SK-N-SH (cell line): ENCODE measurements at regions not wholly inside any gene's neighbourhood (a gene's known extent, or its start where the extent isn't known, plus 50 kb on each side); places are given as distances from the start of the nearest gene placed in this dataset.
"Not testable (repeated sequence)": the region's sequence is repeated elsewhere in the genome, so short reads cannot be mapped to it uniquely, and the experiment has no call there.

ENCODE experiments used
- CTCF ChIA-PET: fragments of 300-600, 350-600 bp; formaldehyde crosslinking; extraction: SDS; loops from one replicate; lab custom pipeline; 2021; lab: Yijun Ruan, JAX
- POLR2A ChIA-PET: fragments of 350-600 bp; sonication (Branson Sonifier 250); formaldehyde crosslinking; extraction: SDS; loops from one replicate; lab custom pipeline; 2020; ENCODE audit warnings: antibody characterized with exemption, inconsistent platforms; lab: Yijun Ruan, JAX
- DNase-seq: peaks from one replicate; pipeline ENCODE4 v3.0.0; 2012
- H2AFZ ChIP-seq: fragments of 200-600 bp; sonication (generic); 2 replicates; pipeline ENCODE4 v1.8.1; 2016; ENCODE audit warnings: antibody characterized with exemption, mild to moderate bottlenecking, low read depth
- H3F3A ChIP-seq: fragments of 200-600 bp; sonication (generic); replicated peaks from 2 replicates; pipeline ENCODE3; 2016; ENCODE audit warnings: antibody characterized with exemption, mild to moderate bottlenecking; ENCODE audit not compliant: insufficient read depth
- H3K27ac ChIP-seq, 2 experiments: fragments of 200-500 bp in 1 of 2; fragments of 200-600 bp in 1 of 2; sonication (Bioruptor generic) in 1 of 2; sonication (generic), shearing (Covaris generic) in 1 of 2; 2 replicates each; pipeline versions ENCODE4 v1.5.1 to v1.6.1; 2014 to 2016; ENCODE audit warnings: low read depth in 2 of 2, inconsistent platforms in 1 of 2, low read length in 1 of 2, mild to moderate bottlenecking in 1 of 2, mixed read lengths in 1 of 2
- H3K27me3 ChIP-seq: fragments of 200-600 bp; sonication (generic), shearing (Covaris generic); 2 replicates; pipeline ENCODE4 v1.6.1; 2016; ENCODE audit warnings: mixed run types; ENCODE audit not compliant: insufficient read depth
- H3K36me3 ChIP-seq, 2 experiments: fragments of 200-500 bp in 1 of 2; fragments of 200-600 bp in 1 of 2; sonication (Bioruptor generic) in 1 of 2; sonication (generic) in 1 of 2; replicated peaks in 1 of 2; 2 replicates each; pipeline versions ENCODE3 to v1.5.1; 2014 to 2016; ENCODE audit warnings: low read length in 1 of 2, mild to moderate bottlenecking in 1 of 2; ENCODE audit not compliant: insufficient read depth in 2 of 2, control insufficient read depth in 1 of 2
- H3K4me1 ChIP-seq, 2 experiments: fragments of 200-500 bp in 1 of 2; fragments of 200-600 bp in 1 of 2; sonication (Bioruptor generic) in 1 of 2; sonication (generic), shearing (Covaris generic) in 1 of 2; 2 replicates each; pipeline versions ENCODE4 v1.5.1 to v1.6.1; 2014 to 2016; ENCODE audit warnings: low read depth in 1 of 2, low read length in 1 of 2, mixed run types in 1 of 2; ENCODE audit not compliant: insufficient read depth in 2 of 2, control insufficient read depth in 1 of 2
- H3K4me2 ChIP-seq: fragments of 200-600 bp; sonication (generic), shearing (Covaris generic); 2 replicates; pipeline ENCODE4 v1.6.1; 2017; ENCODE audit warnings: mixed run types
- H3K4me3 ChIP-seq, 2 experiments: fragments of 200-500 bp in 1 of 2; fragments of 200-600 bp in 1 of 2; sonication (Bioruptor generic) in 1 of 2; sonication (generic), shearing (Covaris generic) in 1 of 2; 2 replicates each; pipeline versions ENCODE4 v1.5.1 to v1.8.1; 2014 to 2016; ENCODE audit warnings: low read depth in 2 of 2, inconsistent platforms in 1 of 2, low read length in 1 of 2, mild to moderate bottlenecking in 1 of 2, mixed read lengths in 1 of 2, moderate library complexity in 1 of 2
- H3K79me2 ChIP-seq: fragments of 200-600 bp; sonication (generic); 2 replicates; pipeline ENCODE4 v1.8.1; 2017; ENCODE audit warnings: mild to moderate bottlenecking; ENCODE audit not compliant: insufficient read depth
- H3K9ac ChIP-seq: fragments of 200-600 bp; sonication (generic); 2 replicates; pipeline ENCODE4 v1.6.1; 2017; ENCODE audit warnings: mixed run types
- H3K9me2 ChIP-seq: fragments of 200-600 bp; sonication (generic); 2 replicates; pipeline ENCODE4 v1.6.1; 2017; ENCODE audit warnings: mixed run types
- H3K9me3 ChIP-seq: fragments of 200-600 bp; sonication (generic); 2 replicates; pipeline ENCODE4 v1.6.1; 2017; ENCODE audit warnings: mixed run types, mild to moderate bottlenecking, moderate library complexity
- H4K20me1 ChIP-seq: fragments of 200-600 bp; sonication (generic); 2 replicates; pipeline ENCODE4 v1.6.1; 2017; ENCODE audit warnings: mild to moderate bottlenecking, mixed run types; ENCODE audit not compliant: insufficient read depth
- WGBS: methylation state at CpG from one replicate; pipeline ENCODE4 v1.1.6; 2017; ENCODE audit warnings: low lambda C conversion rate; 5-methylcytosine and 5-hydroxymethylcytosine counted together

DNA sequence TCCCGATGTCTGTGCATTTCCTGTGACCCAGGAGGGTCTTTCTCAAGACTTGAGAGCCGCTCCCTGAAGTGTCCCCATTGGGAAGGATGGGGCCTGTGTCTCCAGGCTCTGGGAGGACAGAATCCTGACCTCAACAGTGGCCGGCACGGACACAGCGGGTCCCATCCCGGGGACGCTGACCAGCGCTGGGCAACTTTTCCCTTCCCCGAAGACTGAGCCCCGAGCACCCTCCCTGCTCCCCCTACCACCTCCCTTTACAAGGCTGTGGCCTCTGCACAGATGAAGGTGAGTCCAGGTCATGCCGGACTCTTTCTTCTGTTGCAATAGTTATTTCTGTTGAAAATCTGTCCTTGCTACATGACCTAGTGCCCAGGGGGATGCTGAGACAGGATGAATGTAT is 135.7 kb downstream of the TMEM121 start:
- H3K27me3 ChIP-seq, H2AFZ ChIP-seq, H4K20me1 ChIP-seq, H3K9ac ChIP-seq, H3K27ac ChIP-seq, H3K4me2 ChIP-seq, H3K4me1 ChIP-seq, H3K4me3 ChIP-seq, H3K79me2 ChIP-seq, DNase-seq, H3K9me3 ChIP-seq, H3F3A ChIP-seq, H3K36me3 ChIP-seq, H3K9me2 ChIP-seq, CTCF ChIA-PET, POLR2A ChIA-PET: not testable (repeated sequence)
- 40% methylated on average over 11 of the region's 11 CpGs for WGBS

DNA sequence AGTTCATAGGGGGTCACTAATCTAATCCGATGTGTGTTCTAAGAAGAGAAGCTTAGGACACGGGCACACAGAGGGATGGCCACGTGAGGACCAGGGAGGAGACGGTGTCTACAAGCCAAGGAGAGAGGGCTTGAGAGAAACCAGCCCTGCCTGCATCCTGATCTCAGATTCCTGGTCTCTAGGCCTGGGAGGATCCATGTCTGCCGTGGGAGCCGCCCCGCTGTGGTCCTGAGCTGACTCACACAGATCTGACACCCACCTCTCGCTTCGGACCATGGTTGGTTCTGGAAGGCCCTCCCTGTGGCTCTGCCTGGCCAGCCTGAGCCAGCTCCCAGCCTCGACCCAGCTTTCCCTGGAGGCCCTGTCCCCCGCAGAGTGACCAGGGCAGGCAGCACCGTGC is 136.2 kb downstream of the TMEM121 start:
- H3K9ac ChIP-seq, H3K4me3 ChIP-seq, DNase-seq, H4K20me1 ChIP-seq, H3K4me1 ChIP-seq, CTCF ChIA-PET, H3K27me3 ChIP-seq, H3K9me3 ChIP-seq, H3F3A ChIP-seq, H2AFZ ChIP-seq, H3K27ac ChIP-seq, H3K79me2 ChIP-seq, H3K4me2 ChIP-seq, POLR2A ChIA-PET, H3K36me3 ChIP-seq, H3K9me2 ChIP-seq: not testable (repeated sequence)
- WGBS, result 24% methylated on average over 6 of the region's 12 CpGs

DNA sequence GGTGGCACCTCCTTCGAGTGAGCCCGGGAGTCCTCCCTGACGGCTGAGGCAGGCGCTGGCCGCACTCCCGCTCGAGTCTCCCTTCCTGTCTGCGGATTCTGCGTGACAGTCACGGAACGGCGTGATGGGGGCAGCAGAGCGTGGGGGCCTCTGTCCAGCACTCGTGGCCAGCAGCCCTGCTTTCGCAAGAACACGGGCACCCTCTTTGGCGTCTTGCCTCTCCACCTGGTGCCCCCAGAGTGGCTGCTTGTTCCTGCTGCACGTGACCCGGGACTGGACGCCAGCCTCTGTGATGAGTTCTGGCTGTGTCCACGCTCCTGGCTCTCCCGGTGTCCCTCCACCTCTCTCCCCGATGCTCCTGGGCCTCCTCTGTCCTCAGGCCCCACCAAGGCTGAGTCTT is 136.9 kb downstream of the TMEM121 start:
- H3K9ac ChIP-seq, H4K20me1 ChIP-seq, H3K4me2 ChIP-seq, H3K79me2 ChIP-seq, H3K36me3 ChIP-seq, H3K4me3 ChIP-seq, POLR2A ChIA-PET, H3K9me3 ChIP-seq, H3K4me1 ChIP-seq, H3K27me3 ChIP-seq, DNase-seq, H2AFZ ChIP-seq, H3F3A ChIP-seq, CTCF ChIA-PET, H3K27ac ChIP-seq, H3K9me2 ChIP-seq: not testable (repeated sequence)
- 35% methylated on average over 4 of the region's 23 CpGs for WGBS

DNA sequence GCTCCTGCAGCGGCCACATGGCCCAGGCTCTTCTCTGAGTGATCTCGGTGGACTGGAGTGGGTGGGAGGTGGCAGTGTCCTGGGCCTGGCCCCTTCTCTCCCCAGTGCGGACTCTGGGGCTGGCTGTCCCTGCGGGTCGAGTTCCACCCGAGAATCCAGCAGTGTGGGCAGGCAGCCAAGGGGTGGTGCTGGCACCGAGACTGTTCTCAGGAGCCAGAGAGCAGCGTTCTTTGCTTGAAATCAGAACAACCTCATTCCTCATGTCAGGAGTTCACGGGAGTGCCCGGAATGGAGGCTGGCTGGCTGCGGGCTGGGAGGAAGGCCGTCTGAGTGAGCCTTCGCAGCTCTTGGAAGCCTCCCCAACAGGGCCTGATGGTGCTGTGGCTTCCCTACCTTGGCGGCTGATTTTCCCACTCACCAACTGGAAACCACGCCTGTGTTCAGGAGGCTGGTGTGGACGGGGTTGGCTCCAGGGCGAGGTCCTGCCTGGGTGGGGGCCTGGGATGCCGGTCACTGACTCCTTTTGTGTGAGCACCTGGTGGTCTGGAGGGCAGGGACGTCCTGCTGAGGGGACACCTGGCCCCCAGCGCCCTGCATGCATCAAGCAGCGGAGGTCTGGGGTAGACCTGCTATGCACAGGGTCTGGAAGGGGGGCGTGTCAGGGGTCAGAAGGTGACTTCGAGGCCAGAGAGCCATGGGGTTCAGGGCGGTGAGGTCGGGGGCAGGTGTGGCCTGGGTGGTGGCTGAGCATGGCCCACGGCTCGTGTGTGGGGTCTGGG is 137.6 kb downstream of the TMEM121 start:
- 15% methylated on average over 8 of the region's 27 CpGs for WGBS
- H3K4me1 ChIP-seq, POLR2A ChIA-PET, H3F3A ChIP-seq, H3K36me3 ChIP-seq, H3K9me3 ChIP-seq, H3K79me2 ChIP-seq, CTCF ChIA-PET, H3K9me2 ChIP-seq, H3K9ac ChIP-seq, H3K4me2 ChIP-seq, H3K27ac ChIP-seq, H4K20me1 ChIP-seq, DNase-seq, H3K4me3 ChIP-seq, H3K27me3 ChIP-seq, H2AFZ ChIP-seq: not testable (repeated sequence)
